Left lung (tissue), 4 donors: ENCODE measurements at regions not wholly inside any gene's neighbourhood (a gene's known extent, or its start where the extent isn't known, plus 50 kb on each side); places are given as distances from the start of the nearest gene placed in this dataset.

Experiments
- ATAC-seq: fragments of 200-7000 bp; cut with Tn5 transposase; one replicate; pipeline ENCODE4 v1.9.1; 2020; ENCODE audit warnings: moderate library complexity
- DNase-seq, 4 donors: peaks; one replicate each; pipeline ENCODE4 v3.0.0-alpha.2; 2013 to 2020
- H3K27ac ChIP-seq, 2 donors: fragments of 200-600 bp; sonication (generic) in 1 of 2; one replicate each; pipeline versions ENCODE4 v1.5.0 to v1.8.0; 2020 to 2021
- H3K27me3 ChIP-seq, 2 donors: fragments of 200-600 bp; sonication (generic) in 1 of 2; one replicate each; pipeline versions ENCODE4 v1.5.0 to v1.8.0; 2020 to 2021
- H3K36me3 ChIP-seq, 2 donors: fragments of 200-600 bp; sonication (generic) in 1 of 2; one replicate each; pipeline versions ENCODE4 v1.5.0 to v1.8.0; 2020 to 2021
- H3K4me1 ChIP-seq, 2 donors: fragments of 200-600 bp; one replicate each; pipeline ENCODE4 v1.8.0; 2021
- H3K4me3 ChIP-seq, 2 donors: fragments of 200-600 bp; sonication (generic) in 1 of 2; one replicate each; pipeline versions ENCODE4 v1.5.0 to v1.8.0; 2020 to 2021; ENCODE audit warnings: mild to moderate bottlenecking in 1 of 2
- H3K9me3 ChIP-seq, 2 donors: fragments of 200-600 bp; sonication (generic) in 1 of 2; one replicate each; pipeline versions ENCODE4 v1.5.0 to v1.8.0; 2020 to 2021
- intact Hi-C, 2 donors: fragments of 100-400 bp; cut with DNase I; formaldehyde crosslinking; loops; one replicate each; pipeline versions ENCODE4 v1.11.2 to v1.14.2; 2022
- TF ChIP-seq, protein P1 (sequence below), 2 donors: fragments of 200-600 bp; sonication (generic) in 1 of 2; IDR thresholded peaks; one replicate each; pipeline versions ENCODE4 v1.5.0 to v1.8.0; 2021; ENCODE audit warnings: antibody characterized with exemption in 2 of 2
- donor health status: DM: no; HTN: yes; CAD: no.
- donor health status: DM: no; HTN: no; CAD: no.

- Histone ChIP-seq H3K4me3 (no peak overlapping the region), H3K27ac (no peak overlapping the region), H3K36me3 (no peaks in the 10 kb centered on the region), H3K27me3 (no peaks in the 10 kb centered on the region), H3K4me1 (no peaks in the 10 kb centered on the region), H3K9me3 (no peaks in the 10 kb centered on the region)
- TF ChIP-seq, protein P1, sequence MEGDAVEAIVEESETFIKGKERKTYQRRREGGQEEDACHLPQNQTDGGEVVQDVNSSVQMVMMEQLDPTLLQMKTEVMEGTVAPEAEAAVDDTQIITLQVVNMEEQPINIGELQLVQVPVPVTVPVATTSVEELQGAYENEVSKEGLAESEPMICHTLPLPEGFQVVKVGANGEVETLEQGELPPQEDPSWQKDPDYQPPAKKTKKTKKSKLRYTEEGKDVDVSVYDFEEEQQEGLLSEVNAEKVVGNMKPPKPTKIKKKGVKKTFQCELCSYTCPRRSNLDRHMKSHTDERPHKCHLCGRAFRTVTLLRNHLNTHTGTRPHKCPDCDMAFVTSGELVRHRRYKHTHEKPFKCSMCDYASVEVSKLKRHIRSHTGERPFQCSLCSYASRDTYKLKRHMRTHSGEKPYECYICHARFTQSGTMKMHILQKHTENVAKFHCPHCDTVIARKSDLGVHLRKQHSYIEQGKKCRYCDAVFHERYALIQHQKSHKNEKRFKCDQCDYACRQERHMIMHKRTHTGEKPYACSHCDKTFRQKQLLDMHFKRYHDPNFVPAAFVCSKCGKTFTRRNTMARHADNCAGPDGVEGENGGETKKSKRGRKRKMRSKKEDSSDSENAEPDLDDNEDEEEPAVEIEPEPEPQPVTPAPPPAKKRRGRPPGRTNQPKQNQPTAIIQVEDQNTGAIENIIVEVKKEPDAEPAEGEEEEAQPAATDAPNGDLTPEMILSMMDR (IDR thresholded peaks at IDR 0.05): no peak
- no peak for ATAC-seq
- no peak for DNase-seq
- intact Hi-C loops: no loop called here
Observed at GRCh38 chr13:91086936-91087716, 260.4 kb upstream of the MIR17HG start.

- DNase-seq: no peak
- no peak overlapping the region for H3K4me3 ChIP-seq
- H3K36me3 ChIP-seq: no peaks in the 10 kb centered on the region
- no peaks in the 10 kb centered on the region for H3K9me3 ChIP-seq
- TF ChIP-seq, protein P1 (IDR thresholded peaks at IDR 0.05): no peak
- no peaks in the 10 kb centered on the region for H3K27me3 ChIP-seq
- H3K27ac ChIP-seq: no peak overlapping the region
- intact Hi-C loops: no loop called here
- no peak for ATAC-seq
- no peaks in the 10 kb centered on the region for H3K4me1 ChIP-seq
Observed at GRCh38 chr13:91097269-91097668, 250.2 kb upstream of the MIR17HG start.

DNA sequence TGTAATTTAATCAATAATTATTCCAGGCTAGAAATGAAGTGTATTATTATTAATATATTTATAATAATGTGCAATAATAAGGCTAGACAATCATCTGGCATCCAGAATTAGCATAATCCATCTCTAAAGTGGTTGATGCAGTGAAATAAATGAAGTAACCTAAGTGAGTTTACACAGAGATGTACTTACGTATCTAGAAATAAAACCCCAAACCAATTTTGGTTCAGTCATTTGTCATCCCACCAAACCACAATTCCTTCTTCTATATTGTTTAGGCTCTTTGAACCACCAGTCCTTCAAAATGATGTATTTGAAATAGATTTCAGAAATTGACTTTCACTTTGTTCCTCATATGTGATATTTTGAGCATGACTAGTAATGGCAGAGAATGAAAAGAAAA lies 247.6 kb upstream of the MIR17HG start:
- intact Hi-C loops: no loop called here
- no peaks in the 10 kb centered on the region for H3K9me3 ChIP-seq
- no peak overlapping the region for H3K4me3 ChIP-seq
- no peaks in the 10 kb centered on the region for H3K27me3 ChIP-seq
- no peaks in the 10 kb centered on the region for H3K4me1 ChIP-seq
- no peaks in the 10 kb centered on the region for H3K36me3 ChIP-seq
- TF ChIP-seq, protein P1 (IDR thresholded peaks at IDR 0.05): no peak
- no peak for ATAC-seq
- H3K27ac ChIP-seq: no peak overlapping the region
- no peak for DNase-seq

DNA sequence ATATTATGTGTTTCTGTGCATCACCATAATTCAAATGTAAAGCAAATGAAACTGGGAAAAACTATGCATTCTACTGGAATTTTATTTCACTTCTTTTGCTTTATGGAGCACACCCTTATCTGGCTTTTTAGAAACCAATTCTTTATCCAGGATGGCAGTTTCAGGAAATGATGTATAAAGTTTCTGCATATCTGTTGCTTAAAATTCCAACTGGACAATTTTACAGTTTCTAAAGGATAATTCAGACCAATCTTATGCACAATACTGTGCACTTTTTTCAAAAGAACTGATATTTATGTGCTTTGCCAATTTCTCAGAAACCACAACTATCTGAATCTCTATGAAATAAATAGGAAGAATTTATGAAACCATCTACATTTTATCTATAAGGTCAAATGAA lies 246.5 kb upstream of the MIR17HG start:
- no peaks in the 10 kb centered on the region for H3K9me3 ChIP-seq
- TF ChIP-seq, protein P1 (IDR thresholded peaks at IDR 0.05): no peak
- no peaks in the 10 kb centered on the region for H3K36me3 ChIP-seq
- H3K27ac ChIP-seq: no peak overlapping the region
- DNase-seq (no peak), ATAC-seq (no peak)
- H3K4me3 ChIP-seq: no peak overlapping the region
- H3K27me3 ChIP-seq: no peaks in the 10 kb centered on the region
- H3K4me1 ChIP-seq: no peaks in the 10 kb centered on the region
- intact Hi-C loops: no loop called here

- TF ChIP-seq, protein P1 (IDR thresholded peaks at IDR 0.05): no peak
- DNase-seq (no peak), ATAC-seq (no peak)
- Histone ChIP-seq H3K27me3 (no peaks in the 10 kb centered on the region), H3K4me1 (no peaks in the 10 kb centered on the region), H3K27ac (no peak overlapping the region), H3K9me3 (no peaks in the 10 kb centered on the region), H3K4me3 (no peak overlapping the region), H3K36me3 (no peaks in the 10 kb centered on the region)
- intact Hi-C loops: no loop called here
Observed at GRCh38 chr13:91101381-91101780, 246.1 kb upstream of the MIR17HG start.
